Caco-2 (cell line): ENCODE measurements at regions not wholly inside any gene's neighbourhood (a gene's known extent, or its start where the extent isn't known, plus 50 kb on each side); places are given as distances from the start of the nearest gene placed in this dataset.
"Not testable (repeated sequence)": the region's sequence is repeated elsewhere in the genome, so short reads cannot be mapped to it uniquely, and the experiment has no call there.

Experiments
- BruUV-seq: library from RNA; stranded (reverse); fragments of 400-500 nt; replicated peaks from 2 replicates; lab custom pipeline; 2021; lab: Mats Ljungman, UMichigan
- CTCF ChIA-PET: fragments of 300-600 bp; sonication (Branson Sonifier 250); formaldehyde crosslinking; loops from one replicate; lab custom pipeline; 2022; ENCODE audit warnings: antibody characterized with exemption; lab: Charles Lee
- POLR2A ChIA-PET: fragments of 300-600 bp; sonication (Branson Sonifier 250); formaldehyde crosslinking; loops from one replicate; lab custom pipeline; 2022; ENCODE audit warnings: antibody characterized with exemption; lab: Charles Lee
- DNase-seq, 2 experiments: peaks; one replicate each; pipeline versions ENCODE4 v3.0.0 to v3.0.0-alpha.2; 2020 to 2022
- H3K27me3 ChIP-seq: replicated peaks from 2 replicates; pipeline ENCODE4 v1.6.0; 2011; ENCODE audit warnings: low read length; ENCODE audit not compliant: control insufficient read depth, insufficient read depth
- H3K36me3 ChIP-seq: 2 replicates; pipeline ENCODE4 v1.5.1; 2011; ENCODE audit warnings: low read length; ENCODE audit not compliant: control insufficient read depth, insufficient read depth
- H3K4me1 ChIP-seq: fragments of 250-450 bp; sonication (Bioruptor Pico); 2 replicates; pipeline ENCODE4 v1.5.1; 2020; ENCODE audit warnings: mild to moderate bottlenecking
- H3K4me3 ChIP-seq: 2 replicates; pipeline ENCODE4 v1.5.1; 2011; ENCODE audit warnings: low read depth, mild to moderate bottlenecking, control low read depth, low read length
- H3K9me3 ChIP-seq: fragments of 250-450 bp; sonication (Bioruptor Pico); 2 replicates; pipeline ENCODE4 v1.5.1; 2020; ENCODE audit warnings: mild to moderate bottlenecking, moderate library complexity
- H3K27ac Mint-ChIP-seq: one replicate; pipeline ENCODE4 v1.8.0; 2022; ENCODE audit warnings: mixed read lengths; ENCODE audit not compliant: unreplicated experiment
- H3K27me3 Mint-ChIP-seq: one replicate; pipeline ENCODE4 v1.8.0; 2022; ENCODE audit warnings: mixed read lengths; ENCODE audit not compliant: insufficient read depth, unreplicated experiment
- H3K36me3 Mint-ChIP-seq: one replicate; pipeline ENCODE4 v1.8.0; 2022; ENCODE audit warnings: mild to moderate bottlenecking, mixed read lengths; ENCODE audit not compliant: insufficient read depth, unreplicated experiment
- H3K4me1 Mint-ChIP-seq: one replicate; pipeline ENCODE4 v1.8.0; 2022; ENCODE audit warnings: low read depth, mixed read lengths; ENCODE audit not compliant: unreplicated experiment
- H3K4me3 Mint-ChIP-seq: one replicate; pipeline ENCODE4 v1.8.0; 2022; ENCODE audit warnings: mild to moderate bottlenecking, moderate library complexity, mixed read lengths; ENCODE audit not compliant: unreplicated experiment
- H3K9me3 Mint-ChIP-seq: one replicate; pipeline ENCODE4 v1.8.0; 2022; ENCODE audit warnings: mixed read lengths; ENCODE audit not compliant: unreplicated experiment
- intact Hi-C: fragments of 100-400 bp; cut with micrococcal nuclease; formaldehyde crosslinking; loops from one replicate; pipeline ENCODE4 v1.10.0; 2022; ENCODE audit not compliant: unreplicated experiment
- TF ChIP-seq, protein P1 (sequence below), 2 experiments: fragments of 200-600 bp in 1 of 2; IDR thresholded peaks; 1 replicate in 1 of 2; 2 replicates in 1 of 2; pipeline versions ENCODE4 v1.5.1 to v1.8.0; 2011 to 2022; ENCODE audit warnings: antibody characterized with exemption in 1 of 2, control low read depth in 1 of 2, inconsistent platforms in 1 of 2, low read depth in 1 of 2, low read length in 1 of 2, mild to moderate bottlenecking in 1 of 2, moderate library complexity in 1 of 2; ENCODE audit not compliant: insufficient read depth in 1 of 2, severe bottlenecking in 1 of 2, unreplicated experiment in 1 of 2

GRCh38 chr11:134719940-134720690, 308.1 kb upstream of the B3GAT1 start:
- H3K36me3 Mint-ChIP-seq, CTCF ChIA-PET, H3K4me1 ChIP-seq, H3K4me1 Mint-ChIP-seq, H3K27ac Mint-ChIP-seq, H3K27me3 ChIP-seq, POLR2A ChIA-PET, BruUV-seq, H3K9me3 Mint-ChIP-seq, H3K4me3 ChIP-seq, intact Hi-C loops, H3K4me3 Mint-ChIP-seq, H3K9me3 ChIP-seq, DNase-seq, H3K36me3 ChIP-seq: not testable (repeated sequence)
- peaks cover 17% of the 10 kb centered on the region for H3K27me3 Mint-ChIP-seq

- CTCF ChIA-PET, result no interaction called here
- Mint-ChIP-seq H3K27ac (no peak overlapping the region), H3K27me3 (peaks cover 17% of the 10 kb centered on the region), H3K4me3 (no peak overlapping the region), H3K9me3 (peaks cover 9% of the 10 kb centered on the region), H3K4me1 (no peaks in the 10 kb centered on the region), H3K36me3 (no peaks in the 10 kb centered on the region)
- TF ChIP-seq, protein P1, sequence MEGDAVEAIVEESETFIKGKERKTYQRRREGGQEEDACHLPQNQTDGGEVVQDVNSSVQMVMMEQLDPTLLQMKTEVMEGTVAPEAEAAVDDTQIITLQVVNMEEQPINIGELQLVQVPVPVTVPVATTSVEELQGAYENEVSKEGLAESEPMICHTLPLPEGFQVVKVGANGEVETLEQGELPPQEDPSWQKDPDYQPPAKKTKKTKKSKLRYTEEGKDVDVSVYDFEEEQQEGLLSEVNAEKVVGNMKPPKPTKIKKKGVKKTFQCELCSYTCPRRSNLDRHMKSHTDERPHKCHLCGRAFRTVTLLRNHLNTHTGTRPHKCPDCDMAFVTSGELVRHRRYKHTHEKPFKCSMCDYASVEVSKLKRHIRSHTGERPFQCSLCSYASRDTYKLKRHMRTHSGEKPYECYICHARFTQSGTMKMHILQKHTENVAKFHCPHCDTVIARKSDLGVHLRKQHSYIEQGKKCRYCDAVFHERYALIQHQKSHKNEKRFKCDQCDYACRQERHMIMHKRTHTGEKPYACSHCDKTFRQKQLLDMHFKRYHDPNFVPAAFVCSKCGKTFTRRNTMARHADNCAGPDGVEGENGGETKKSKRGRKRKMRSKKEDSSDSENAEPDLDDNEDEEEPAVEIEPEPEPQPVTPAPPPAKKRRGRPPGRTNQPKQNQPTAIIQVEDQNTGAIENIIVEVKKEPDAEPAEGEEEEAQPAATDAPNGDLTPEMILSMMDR (IDR thresholded peaks at IDR 0.05; ENCODE audit: insufficient read depth in 1 of 2, low read depth in 1 of 2, low read length in 1 of 2, severe bottlenecking in 1 of 2, unreplicated experiment in 1 of 2), result no peak
- POLR2A ChIA-PET, result no interaction called here
- H3K4me1 ChIP-seq, result no peaks in the 10 kb centered on the region
- H3K4me3 ChIP-seq, result no peak overlapping the region
- intact Hi-C loops, result no loop called here
- no peaks in the 10 kb centered on the region for H3K36me3 ChIP-seq
- DNase-seq, result no peak
- H3K27me3 ChIP-seq, result no peaks in the 10 kb centered on the region
- no TSS peak for BruUV-seq
- H3K9me3 ChIP-seq, result no peaks in the 10 kb centered on the region; the same call in none of the 2 replicates
Observed at GRCh38 chr11:134719397-134719796, 307.4 kb upstream of the B3GAT1 start.

DNA sequence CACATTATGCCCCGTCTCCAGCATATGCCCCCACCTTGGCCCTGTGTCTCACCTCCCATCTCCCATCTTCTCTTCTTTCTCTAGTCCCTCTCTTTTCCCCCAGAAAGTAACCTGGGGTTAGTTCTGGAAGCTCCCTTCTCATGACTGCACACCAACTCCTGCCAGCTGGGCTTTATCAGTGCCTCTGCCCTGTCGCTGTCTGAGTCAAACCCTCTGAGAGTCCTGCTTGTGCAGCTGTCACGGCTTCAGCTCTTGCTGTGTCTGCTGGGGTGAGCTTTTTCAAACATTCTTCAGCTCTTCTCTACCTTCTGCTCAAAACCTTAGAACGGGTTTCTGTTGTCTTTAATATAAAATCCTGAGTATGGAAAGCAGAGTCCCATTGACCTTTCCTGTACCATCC, 304.5 kb upstream of the B3GAT1 start:
- no peak for DNase-seq
- no TSS peak for BruUV-seq
- no peak overlapping the region for H3K4me3 ChIP-seq
- no peaks in the 10 kb centered on the region for H3K36me3 Mint-ChIP-seq
- H3K4me3 Mint-ChIP-seq, result no peak overlapping the region
- TF ChIP-seq, protein P1 (IDR thresholded peaks at IDR 0.05; ENCODE audit: insufficient read depth in 1 of 2, low read depth in 1 of 2, low read length in 1 of 2, severe bottlenecking in 1 of 2, unreplicated experiment in 1 of 2), result no peak
- no peaks in the 10 kb centered on the region for H3K4me1 ChIP-seq
- no peaks in the 10 kb centered on the region for H3K4me1 Mint-ChIP-seq
- CTCF ChIA-PET, result no interaction called here
- H3K36me3 ChIP-seq, result no peaks in the 10 kb centered on the region
- no peaks in the 10 kb centered on the region; the same call in none of the 2 replicates for H3K9me3 ChIP-seq
- POLR2A ChIA-PET, result no interaction called here
- peaks cover 11% of the 10 kb centered on the region for H3K27me3 Mint-ChIP-seq
- H3K9me3 Mint-ChIP-seq, result no peaks in the 10 kb centered on the region
- intact Hi-C loops, result no loop called here
- H3K27ac Mint-ChIP-seq, result no peak overlapping the region
- H3K27me3 ChIP-seq, result no peaks in the 10 kb centered on the region
